HG03280 (cell line): ENCODE measurements at regions not wholly inside any gene's neighbourhood (a gene's known extent, or its start where the extent isn't known, plus 50 kb on each side); places are given as distances from the start of the nearest gene placed in this dataset.

Source experiments
- ATAC-seq: cut with Tn5 transposase; IDR thresholded peaks from one replicate; pipeline ENCODE4 v1.9.1; 2021; ENCODE audit warnings: mild to moderate bottlenecking, moderate library complexity; ENCODE audit not compliant: unreplicated experiment

DNA sequence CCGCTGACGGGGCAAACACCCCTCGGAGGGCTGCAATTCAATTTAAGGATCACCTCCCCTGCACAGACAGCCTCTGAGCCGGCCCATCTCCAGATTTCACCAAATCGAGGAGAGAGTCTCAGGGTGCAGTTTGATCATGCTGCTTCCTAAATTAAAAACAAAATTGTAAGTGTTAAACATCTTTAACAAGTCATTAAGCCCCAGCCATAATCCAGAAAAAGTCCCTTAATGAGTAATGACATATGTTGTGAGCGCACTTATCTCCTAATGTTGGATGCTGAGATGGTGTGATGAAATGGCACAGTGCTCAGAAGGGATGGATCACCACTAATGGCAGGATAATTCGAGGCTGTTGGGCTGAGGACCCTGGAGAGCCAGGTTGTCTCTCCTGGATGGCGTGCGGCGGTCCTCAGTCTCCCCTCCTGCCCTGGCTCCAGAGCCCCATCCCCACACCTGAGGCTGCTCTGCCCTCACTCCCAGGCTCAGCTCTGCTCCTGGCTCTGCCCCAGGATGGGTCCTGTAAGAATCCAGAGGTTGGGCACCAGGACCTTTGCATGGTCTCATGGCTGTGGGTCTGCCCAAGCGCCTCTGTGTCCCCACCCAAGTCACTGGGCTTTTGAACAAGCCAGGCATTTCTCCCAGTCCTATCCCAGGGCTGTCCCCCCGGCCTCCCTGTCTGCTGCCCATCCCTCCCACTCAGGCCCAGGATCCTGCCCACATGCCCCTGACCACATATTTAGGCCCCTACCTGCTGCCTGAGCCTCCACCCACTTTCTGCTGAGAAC, 224.4 kb upstream of the POU3F1 start:
- no peak for ATAC-seq

- no peak for ATAC-seq
These were observed 223.6 kb upstream of the POU3F1 start for GRCh38 chr1:38269923-38270848.

- no peak for ATAC-seq
These were observed 221.6 kb upstream of the POU3F1 start for GRCh38 chr1:38268226-38268625.

GRCh38 chr1:38267037-38268036, 220.7 kb upstream of the POU3F1 start:
- no peak for ATAC-seq

DNA sequence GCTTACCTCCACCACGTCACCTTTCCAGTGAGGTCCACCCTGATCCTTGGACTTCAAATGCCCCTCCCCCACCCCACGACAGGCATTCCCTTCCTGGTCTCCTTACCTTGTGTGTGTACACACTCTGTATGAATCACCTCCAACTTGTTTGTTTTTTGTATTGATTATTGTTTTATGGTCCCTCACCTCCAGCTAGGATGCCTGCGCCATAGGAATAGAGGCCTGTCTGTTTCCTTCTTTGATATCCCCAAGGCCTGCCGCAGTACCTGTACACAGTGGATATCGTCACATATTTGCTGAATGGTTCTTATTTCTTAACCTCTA, 219.6 kb upstream of the POU3F1 start:
- ATAC-seq, result no peak

GRCh38 chr1:38265293-38266196, 219.0 kb upstream of the POU3F1 start:
- ATAC-seq, result no peak

DNA sequence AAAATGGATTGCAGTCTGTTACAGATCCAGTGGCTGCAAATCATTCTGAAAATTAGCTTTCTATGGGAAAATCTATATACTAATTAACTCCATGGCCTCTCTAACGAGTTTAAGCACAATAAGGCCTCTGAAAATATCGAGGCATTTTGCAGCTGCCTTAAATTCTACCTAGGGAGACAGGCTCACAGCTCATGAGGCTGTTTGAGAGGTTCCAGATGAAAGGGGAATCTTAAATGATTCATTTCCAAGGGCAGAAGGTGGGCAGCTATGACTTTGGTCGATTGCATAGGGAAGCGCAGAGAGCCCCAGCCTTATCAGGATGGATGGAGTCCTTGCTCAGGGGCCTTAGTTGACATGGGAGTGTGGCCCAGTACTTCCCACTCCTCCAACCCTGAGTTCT, 216.8 kb upstream of the POU3F1 start:
- ATAC-seq, result no peak

DNA sequence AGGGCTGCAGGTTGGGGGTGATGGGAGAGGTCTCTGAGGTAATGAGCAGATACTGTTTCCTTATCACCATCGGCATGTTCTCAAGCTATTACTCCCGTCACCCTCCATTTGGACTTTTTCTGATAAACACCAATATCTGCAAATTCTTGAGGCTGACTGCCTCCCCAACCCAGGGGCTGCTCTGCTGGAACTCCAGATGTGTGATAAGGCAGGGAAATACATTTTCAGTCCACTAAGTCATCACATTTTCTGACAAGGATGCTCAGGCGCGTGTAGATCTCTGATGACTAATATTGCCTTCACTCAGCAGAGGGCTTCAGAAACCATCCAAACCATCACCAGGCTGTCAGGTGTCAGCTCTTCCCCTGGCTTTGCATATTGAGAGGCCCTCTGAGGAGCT, 215.0 kb upstream of the POU3F1 start:
- ATAC-seq, result no peak

DNA sequence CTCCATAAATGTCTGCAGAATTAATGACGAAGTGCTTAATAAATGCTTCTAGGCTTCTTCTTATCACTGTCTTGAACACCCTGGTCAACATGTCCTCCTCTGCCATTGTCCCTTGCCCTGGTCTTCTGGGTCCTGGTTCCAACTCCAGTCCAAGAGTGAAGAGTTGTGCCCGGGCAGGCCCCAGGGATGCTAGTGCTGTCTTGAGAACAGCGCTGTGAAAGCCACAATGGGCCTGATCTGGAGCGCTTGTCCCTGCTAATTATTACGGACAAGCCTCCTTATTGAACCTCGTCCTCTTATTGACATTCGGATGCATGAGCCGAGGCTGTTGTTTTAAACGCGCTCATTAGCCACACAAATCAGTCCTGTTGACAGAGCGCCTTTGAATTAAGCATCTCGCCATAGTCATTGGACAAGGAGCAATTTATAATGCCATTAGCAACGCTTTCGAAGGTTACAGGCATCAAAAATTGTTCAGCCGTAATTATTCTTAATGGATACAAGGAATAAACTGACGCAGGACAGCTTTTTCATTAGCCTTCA, 211.6 kb upstream of the POU3F1 start:
- ATAC-seq, result no peak

GRCh38 chr1:38257374-38257773, 210.8 kb upstream of the POU3F1 start:
- ATAC-seq, result no peak

DNA sequence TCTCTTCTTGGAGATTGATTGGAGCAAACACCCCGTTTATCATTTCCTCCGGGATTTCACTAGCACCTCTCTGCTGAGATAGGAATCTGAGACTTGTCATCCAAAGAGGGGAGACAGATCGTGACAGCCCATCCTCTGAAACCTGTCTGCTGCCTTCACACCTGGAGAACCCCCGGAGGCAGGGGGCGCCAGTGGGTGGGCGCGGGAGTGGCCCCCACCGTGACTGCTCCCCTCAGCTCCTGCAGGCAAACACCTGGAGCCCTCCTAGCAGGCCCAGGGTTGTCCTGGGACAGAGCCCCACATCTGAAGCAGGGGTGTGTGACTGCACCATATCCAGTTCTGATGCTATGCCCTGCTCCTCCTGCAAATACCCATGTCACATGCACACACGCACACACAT, 209.5 kb upstream of the POU3F1 start:
- no peak for ATAC-seq

DNA sequence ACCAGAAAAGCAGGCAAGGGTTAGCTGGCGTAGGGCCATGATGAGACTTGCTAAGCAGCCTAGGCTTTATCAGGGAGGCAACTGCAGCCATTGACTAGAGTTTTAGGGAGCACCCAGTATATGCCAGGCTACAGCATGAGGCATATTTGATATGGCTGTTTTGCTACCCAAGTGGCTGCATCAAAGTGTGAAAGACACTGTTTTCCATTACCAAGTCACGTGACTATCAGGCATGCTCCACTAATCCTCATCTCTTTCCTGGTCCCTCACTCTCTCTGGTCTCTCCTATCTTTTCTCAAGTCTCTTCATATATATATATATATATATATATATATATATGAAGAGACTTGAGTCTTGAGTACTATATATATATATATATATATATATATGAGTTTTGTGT, 206.7 kb upstream of the POU3F1 start:
- ATAC-seq, result no peak

DNA sequence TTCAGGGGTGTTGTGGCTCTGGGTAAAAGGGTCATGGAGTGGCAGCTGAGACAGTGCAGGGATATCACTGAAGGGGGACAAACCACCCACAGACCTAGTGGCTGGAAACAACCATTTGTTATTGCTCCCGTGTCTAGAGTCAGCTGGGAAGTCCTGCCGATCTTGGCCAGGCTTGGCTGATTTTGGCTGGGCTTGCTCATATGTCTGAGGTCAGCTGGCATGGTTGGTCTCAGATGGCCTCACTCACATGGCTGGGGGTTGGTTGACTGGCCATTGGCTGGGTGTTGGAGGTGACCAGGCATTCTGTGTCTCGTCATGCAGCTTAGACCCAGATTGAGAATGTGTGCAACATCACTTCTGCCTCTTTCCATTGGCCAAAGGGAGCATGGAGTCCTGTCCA, 203.8 kb upstream of the POU3F1 start:
- no peak for ATAC-seq

- no peak for ATAC-seq
These were observed 202.4 kb upstream of the POU3F1 start for GRCh38 chr1:38249001-38249400.

DNA sequence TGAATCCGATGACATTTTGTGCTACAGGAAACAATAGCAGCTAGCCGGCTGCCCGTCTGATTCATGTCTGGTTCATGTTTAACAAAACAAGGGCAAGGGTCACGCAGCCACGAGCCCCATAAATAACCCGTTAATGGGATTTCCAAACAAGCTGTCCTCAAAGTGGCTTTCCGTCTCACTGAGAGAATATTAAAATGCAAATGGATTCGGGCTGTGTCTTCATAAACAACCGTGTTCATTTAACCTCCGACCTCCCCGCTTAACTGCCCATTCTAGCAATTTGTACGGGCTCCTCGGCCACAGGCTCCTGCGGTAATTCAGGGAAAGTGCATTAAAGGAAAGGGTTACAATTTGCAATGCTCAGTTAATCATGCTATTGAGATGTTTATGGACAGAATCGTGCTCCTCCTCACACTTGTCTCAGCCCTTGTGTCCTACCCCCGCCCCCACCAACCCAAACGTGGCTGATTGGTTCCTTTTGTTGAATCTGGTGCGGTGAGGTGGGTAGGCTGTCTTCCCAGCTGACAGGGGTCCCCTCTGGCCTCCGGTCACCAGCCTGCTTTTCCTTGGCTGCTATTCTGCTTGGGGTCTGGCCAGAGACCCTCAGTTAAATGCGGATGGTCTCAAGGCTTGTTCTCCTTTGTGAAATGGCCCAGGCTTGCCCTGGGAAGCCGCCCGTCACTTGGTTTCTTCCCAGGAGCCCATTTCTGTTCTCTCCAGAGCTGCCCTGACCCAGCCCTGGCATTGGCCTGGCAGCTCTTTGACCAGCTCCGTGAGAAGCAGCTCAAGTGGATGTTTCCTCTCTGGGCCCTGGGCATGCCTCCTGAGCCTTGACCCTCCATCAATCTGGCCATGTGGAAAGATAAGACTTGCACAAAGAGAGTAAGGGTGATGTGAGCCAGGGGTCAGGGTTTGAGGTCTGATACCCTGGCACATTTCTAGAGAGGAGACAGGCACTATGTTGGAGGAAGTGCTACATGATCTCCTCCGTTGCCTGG, 200.7 kb upstream of the POU3F1 start:
- no peak for ATAC-seq

DNA sequence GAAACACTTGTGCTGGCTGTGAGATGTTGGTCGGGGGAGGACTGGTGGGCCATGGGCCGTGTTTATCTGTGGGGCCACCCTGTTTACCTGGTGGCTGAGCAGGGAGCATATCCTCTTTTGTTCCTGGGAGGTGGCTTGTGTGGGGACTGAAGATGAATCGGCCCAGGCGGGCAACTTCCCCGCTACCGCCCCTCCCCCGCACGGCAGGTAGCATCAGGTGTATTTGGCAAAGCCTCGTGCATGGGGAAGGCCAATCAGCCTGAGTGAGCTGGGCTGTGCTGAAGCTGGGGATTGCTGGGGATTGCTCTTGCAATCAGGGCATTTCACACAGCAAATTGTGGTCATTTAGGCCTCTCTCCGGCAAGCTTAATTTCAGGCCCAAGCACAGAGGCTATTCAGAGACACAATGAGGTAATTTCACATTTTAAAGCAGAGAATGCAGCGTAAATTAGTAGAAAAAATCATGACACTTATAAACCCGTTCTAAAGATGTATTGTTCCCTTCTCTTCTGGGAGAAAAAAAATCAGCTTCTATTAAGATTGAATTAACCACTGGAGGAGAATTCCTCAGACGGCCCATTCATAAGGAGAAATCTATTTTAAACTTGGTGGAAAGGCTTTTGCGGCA, 197.7 kb upstream of the POU3F1 start:
- no peak for ATAC-seq

DNA sequence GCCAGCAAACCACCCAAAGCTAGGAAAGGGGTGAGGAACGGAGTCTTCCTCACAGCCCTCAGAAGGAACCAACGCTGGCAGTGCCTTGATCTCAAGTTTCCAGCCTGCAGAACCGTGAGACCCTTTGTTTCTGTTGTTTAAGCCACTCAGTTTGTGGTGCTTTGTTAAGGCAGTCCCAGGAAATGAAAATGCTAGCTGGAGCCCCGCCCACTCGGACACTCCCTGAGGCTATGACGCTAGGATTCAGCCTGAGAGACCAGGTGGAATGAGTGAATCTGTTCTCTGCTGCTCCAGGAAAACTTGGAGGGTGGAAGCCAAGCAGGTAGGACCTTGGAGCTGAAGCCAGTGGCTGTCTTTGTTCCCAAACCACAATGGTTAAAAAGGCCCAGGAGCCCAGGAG, 196.5 kb upstream of the POU3F1 start:
- ATAC-seq, result no peak

DNA sequence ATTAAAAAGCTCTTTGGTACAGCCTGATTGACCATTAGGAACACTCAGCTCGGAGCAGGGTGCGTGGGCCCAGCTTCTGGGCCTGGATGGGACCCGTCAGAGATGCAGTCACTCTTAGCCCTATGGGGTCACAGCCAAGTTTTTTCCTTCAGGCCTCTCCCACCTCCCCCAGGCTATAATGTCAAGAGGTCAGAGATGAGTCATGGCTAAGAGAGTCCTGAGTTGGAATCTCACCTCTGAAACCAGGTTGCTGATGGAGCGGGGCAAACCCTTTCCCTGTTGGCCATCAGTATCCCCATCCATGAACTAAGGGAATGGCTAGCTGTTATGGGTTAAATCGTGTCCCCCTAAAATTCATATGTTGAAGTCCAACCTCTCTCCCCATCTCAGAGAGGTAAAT, 195.9 kb upstream of the POU3F1 start:
- ATAC-seq, result no peak
